ENCODE measurements at regions not wholly inside any gene's neighbourhood (a gene's known extent, or its start where the extent isn't known, plus 50 kb on each side); places are given as distances from the start of the nearest gene placed in this dataset.

DNA sequence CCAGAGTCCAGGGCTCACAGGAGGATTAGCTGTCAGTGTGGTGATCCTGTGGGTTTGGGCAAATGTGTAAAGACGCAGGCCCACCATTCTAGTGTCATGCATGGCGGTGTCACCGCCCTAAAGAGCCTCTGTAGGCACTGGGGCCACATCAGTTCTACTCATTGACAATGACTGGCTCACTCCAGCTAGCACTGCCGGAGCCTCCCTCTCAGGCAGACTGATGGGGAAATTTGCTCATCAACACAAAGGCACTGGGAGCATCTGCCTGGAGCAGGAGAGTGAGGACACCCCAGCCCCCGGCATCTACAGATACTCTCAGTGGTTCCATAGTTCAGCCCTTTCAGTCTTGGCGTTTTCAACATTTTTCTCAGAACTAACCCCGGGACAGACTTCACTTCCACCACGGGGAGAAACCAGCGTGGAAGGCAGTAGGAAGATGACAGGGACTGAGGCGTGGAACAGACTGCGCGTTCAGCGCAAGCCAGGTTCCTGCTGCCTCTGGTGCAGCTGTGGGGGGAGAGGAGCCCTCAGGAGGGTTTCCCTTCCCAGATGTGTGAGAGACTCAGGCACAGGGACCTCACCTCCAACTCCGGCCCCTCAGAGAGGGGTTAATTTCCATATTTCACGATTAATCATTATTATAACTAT, 256.6 kb downstream of the RBFOX3 start:
- intact Hi-C loops (cut with DNase I): no loop called here
- no peaks in the 10 kb centered on the region for H3K4me1 ChIP-seq
- no peak overlapping the region for H3K9ac ChIP-seq (ENCODE audit: low read depth in 2 of 2, low read length in 2 of 2)
- H3K27ac ChIP-seq: no peak overlapping the region
- H3K27me3 ChIP-seq: no peaks in the 10 kb centered on the region
- DNase-seq: no peak
- no peaks in the 10 kb centered on the region for H3K9me3 ChIP-seq
- no peaks in the 10 kb centered on the region for H3K36me3 ChIP-seq
- TF ChIP-seq, protein P1, sequence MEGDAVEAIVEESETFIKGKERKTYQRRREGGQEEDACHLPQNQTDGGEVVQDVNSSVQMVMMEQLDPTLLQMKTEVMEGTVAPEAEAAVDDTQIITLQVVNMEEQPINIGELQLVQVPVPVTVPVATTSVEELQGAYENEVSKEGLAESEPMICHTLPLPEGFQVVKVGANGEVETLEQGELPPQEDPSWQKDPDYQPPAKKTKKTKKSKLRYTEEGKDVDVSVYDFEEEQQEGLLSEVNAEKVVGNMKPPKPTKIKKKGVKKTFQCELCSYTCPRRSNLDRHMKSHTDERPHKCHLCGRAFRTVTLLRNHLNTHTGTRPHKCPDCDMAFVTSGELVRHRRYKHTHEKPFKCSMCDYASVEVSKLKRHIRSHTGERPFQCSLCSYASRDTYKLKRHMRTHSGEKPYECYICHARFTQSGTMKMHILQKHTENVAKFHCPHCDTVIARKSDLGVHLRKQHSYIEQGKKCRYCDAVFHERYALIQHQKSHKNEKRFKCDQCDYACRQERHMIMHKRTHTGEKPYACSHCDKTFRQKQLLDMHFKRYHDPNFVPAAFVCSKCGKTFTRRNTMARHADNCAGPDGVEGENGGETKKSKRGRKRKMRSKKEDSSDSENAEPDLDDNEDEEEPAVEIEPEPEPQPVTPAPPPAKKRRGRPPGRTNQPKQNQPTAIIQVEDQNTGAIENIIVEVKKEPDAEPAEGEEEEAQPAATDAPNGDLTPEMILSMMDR (IDR thresholded peaks at IDR 0.05): no peak
- no peak overlapping the region for H3K4me3 ChIP-seq

DNA sequence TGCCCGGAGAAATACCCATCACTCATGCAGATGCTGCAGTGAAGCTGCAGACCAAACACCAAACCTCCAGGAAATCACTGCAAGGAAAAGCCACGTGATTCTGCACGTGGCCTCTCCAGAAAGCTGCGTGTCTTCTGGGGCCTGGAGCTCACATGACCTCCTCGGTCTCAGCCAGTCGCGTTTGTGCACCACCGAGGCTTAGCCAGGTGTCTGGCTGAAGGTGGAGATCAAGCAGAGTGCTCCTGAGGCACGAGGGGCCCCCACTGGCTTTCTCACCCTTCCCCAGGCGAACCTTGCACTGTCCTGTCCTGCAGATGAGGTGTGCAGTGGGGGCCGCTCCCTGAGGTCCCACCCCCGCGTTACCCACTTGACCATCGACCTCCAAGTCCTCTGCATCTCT, 257.3 kb downstream of the RBFOX3 start:
- no peak overlapping the region for H3K9ac ChIP-seq (ENCODE audit: low read depth in 2 of 2, low read length in 2 of 2)
- no peaks in the 10 kb centered on the region for H3K4me1 ChIP-seq
- H3K27me3 ChIP-seq: no peaks in the 10 kb centered on the region
- no peaks in the 10 kb centered on the region for H3K36me3 ChIP-seq
- H3K27ac ChIP-seq: no peak overlapping the region
- no peak for DNase-seq
- H3K4me3 ChIP-seq: no peak overlapping the region
- intact Hi-C loops (cut with DNase I): no loop called here
- TF ChIP-seq, protein P1 (IDR thresholded peaks at IDR 0.05): no peak
- H3K9me3 ChIP-seq: no peaks in the 10 kb centered on the region

DNA sequence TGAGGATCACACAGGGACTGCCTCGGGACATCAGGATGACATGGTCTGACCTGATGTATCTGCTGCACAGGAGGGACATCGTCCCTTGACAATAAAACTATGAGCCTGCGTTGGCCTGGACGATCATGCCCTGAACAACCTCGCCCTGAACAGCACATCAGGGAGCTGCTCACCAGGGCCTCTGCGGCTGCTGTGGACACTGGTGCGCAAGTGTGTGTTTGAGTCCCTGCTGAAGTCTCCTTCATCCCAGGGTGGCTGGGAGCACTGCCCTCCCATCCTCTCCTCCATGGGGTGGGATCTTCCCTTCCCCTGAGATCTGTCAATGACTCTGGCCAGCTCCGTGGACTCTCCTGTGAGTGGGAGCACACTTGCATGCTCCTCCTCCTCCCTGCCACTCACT, 257.8 kb downstream of the RBFOX3 start:
- no peak overlapping the region for H3K9ac ChIP-seq (ENCODE audit: low read depth in 2 of 2, low read length in 2 of 2)
- H3K4me3 ChIP-seq: no peak overlapping the region
- H3K27me3 ChIP-seq: no peaks in the 10 kb centered on the region
- no peaks in the 10 kb centered on the region for H3K9me3 ChIP-seq
- H3K36me3 ChIP-seq: no peaks in the 10 kb centered on the region
- TF ChIP-seq, protein P1 (IDR thresholded peaks at IDR 0.05): no peak
- no peak for DNase-seq
- intact Hi-C loops (cut with DNase I): no loop called here
- no peak overlapping the region for H3K27ac ChIP-seq
- no peaks in the 10 kb centered on the region for H3K4me1 ChIP-seq

DNA sequence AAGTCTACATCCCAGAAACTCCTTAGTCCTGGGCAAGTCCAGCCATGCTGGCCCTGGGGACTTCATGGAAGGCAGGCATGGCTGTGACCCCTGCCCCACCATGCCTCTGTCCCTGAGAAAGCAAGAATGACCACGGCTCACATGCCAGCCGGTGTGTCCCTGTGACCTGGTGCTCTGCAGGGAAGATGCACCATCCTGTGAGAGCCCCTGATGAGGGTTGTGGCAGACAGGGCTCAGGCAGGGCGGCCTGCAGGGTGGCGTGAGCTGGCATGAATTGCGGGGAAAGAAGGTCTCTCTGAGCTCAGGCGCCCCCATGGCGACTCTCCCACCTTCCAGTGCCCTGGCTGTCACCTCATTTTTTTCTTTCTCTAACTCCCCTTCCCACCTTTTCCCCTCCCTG, 260.3 kb downstream of the RBFOX3 start:
- Histone ChIP-seq H3K9ac (ENCODE audit: low read depth in 2 of 2, low read length in 2 of 2) (no peak overlapping the region), H3K9me3 (no peaks in the 10 kb centered on the region), H3K36me3 (no peaks in the 10 kb centered on the region), H3K27ac (no peak overlapping the region), H3K27me3 (no peaks in the 10 kb centered on the region), H3K4me3 (no peak overlapping the region), H3K4me1 (no peaks in the 10 kb centered on the region)
- intact Hi-C loops (cut with DNase I): no loop called here
- TF ChIP-seq, protein P1 (IDR thresholded peaks at IDR 0.05): no peak
- no peak for DNase-seq

DNA sequence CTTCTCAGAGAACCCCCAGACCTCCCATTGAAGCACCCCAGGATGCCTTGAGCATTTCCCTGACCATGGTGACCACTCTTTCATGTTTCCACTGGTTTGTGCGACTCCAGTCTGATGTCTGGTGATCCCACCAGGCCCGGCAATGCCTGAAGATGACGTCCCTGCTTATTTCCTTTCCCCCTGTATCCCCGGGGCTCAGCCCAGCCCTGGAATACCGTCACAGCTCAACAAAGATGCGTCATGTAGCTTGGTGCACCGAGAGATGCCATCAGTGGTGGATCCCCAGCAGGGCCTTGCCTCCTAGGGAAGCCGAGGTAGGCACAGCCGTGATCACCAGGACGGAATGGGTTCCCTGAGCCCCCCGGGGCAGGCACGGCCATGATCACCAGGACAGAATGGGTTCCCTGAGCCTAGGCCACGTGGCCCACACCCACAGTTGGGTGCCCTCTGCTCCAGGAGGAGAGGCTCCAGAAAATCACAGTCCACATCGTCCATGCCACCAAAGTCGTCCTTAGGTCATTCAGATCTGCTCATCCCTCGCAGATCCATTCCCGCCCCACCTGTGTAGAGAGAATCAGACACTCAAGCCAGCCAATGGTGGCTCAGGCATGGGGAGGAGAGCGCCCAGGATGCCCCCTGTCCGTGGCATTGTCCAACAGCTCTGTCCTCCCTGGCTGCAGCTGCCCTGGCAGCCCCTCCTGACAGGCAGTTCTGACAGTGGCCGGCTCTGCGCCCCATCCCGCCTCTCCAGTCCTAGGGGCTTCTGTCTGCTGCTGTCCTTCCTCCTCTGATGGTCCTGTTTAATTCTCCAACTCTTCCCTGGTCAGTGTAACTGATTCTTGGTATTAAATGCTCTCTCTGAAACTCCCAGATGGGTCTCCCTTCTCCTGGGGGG, 261.1 kb downstream of the RBFOX3 start:
- intact Hi-C loops (cut with DNase I): no loop called here
- Histone ChIP-seq H3K9me3 (no peaks in the 10 kb centered on the region), H3K27ac (no peak overlapping the region), H3K4me1 (no peaks in the 10 kb centered on the region), H3K27me3 (no peaks in the 10 kb centered on the region), H3K9ac (ENCODE audit: low read depth in 2 of 2, low read length in 2 of 2) (no peak overlapping the region), H3K36me3 (no peaks in the 10 kb centered on the region), H3K4me3 (no peak overlapping the region)
- TF ChIP-seq, protein P1 (IDR thresholded peaks at IDR 0.05): no peak
- DNase-seq: no peak
